ACC112 (cell line): ENCODE measurements at regions not wholly inside any gene's neighbourhood (a gene's known extent, or its start where the extent isn't known, plus 50 kb on each side); places are given as distances from the start of the nearest gene placed in this dataset.
"Not testable (repeated sequence)": the region's sequence is repeated elsewhere in the genome, so short reads cannot be mapped to it uniquely, and the experiment has no call there.

Experiments
- H2AFZ ChIP-seq: fragments of 200-600 bp; sonication (generic); one replicate; pipeline ENCODE4 v1.6.0; 2017; ENCODE audit warnings: antibody characterized with exemption, low read length; ENCODE audit not compliant: unreplicated experiment
- H3K27ac ChIP-seq: fragments of 200-600 bp; sonication (generic); 2 replicates; pipeline ENCODE4 v1.5.1; 2014; ENCODE audit warnings: low read depth, mild to moderate bottlenecking, antibody characterized with exemption, low read length, moderate library complexity
- H3K27me3 ChIP-seq: fragments of 200-600 bp; sonication (generic); 2 replicates; pipeline ENCODE4 v1.6.1; 2014; ENCODE audit warnings: mild to moderate bottlenecking, antibody characterized with exemption, low read length, moderate library complexity, mixed read lengths; ENCODE audit not compliant: insufficient read depth
- H3K36me3 ChIP-seq: fragments of 200-600 bp; sonication (generic); 2 replicates; pipeline ENCODE4 v1.6.1; 2016; ENCODE audit warnings: mild to moderate bottlenecking, antibody characterized with exemption, low read length, moderate library complexity, mixed read lengths; ENCODE audit not compliant: insufficient read depth
- H3K4me1 ChIP-seq: fragments of 200-600 bp; sonication (generic); one replicate; pipeline ENCODE4 v1.6.1; 2016; ENCODE audit warnings: low read length, mixed read lengths; ENCODE audit not compliant: insufficient read depth, unreplicated experiment, control insufficient read depth
- H3K4me3 ChIP-seq: fragments of 200-600 bp; sonication (generic); 2 replicates; pipeline ENCODE4 v1.5.1; 2014; ENCODE audit warnings: mild to moderate bottlenecking, low read depth, low read length
- H3K79me2 ChIP-seq: fragments of 200-600 bp; sonication (generic); one replicate; pipeline ENCODE4 v1.6.0; 2016; ENCODE audit warnings: low read length; ENCODE audit not compliant: control insufficient read depth, unreplicated experiment, insufficient read depth

- H3K4me3 ChIP-seq = no peak overlapping the region
- H3K4me1 ChIP-seq = no peaks in the 10 kb centered on the region
- H3K27me3 ChIP-seq = no peaks in the 10 kb centered on the region
- H3K27ac ChIP-seq = no peak overlapping the region
- no peaks in the 10 kb centered on the region for H3K79me2 ChIP-seq
- no peaks in the 10 kb centered on the region for H3K36me3 ChIP-seq
- no peak overlapping the region for H2AFZ ChIP-seq
Measured at GRCh38 chr4:175325230-175325629, 407.1 kb downstream of the ADAM29 start.

GRCh38 chr4:175326796-175327195 lies 408.6 kb downstream of the ADAM29 start:
- H2AFZ ChIP-seq = no peak overlapping the region

GRCh38 chr4:175330236-175330635 lies 412.1 kb downstream of the ADAM29 start:
- Histone ChIP-seq H2AFZ (no peak overlapping the region), H3K36me3 (no peaks in the 10 kb centered on the region), H3K4me3 (no peak overlapping the region), H3K27ac (peak overlapping the region; percentile 2; the same call in 1 of the 2 replicates), H3K79me2 (no peaks in the 10 kb centered on the region), H3K4me1 (peaks cover 7% of the 10 kb centered on the region), H3K27me3 (no peaks in the 10 kb centered on the region)

More at GRCh38 chr4:175326796-175327195, 408.6 kb downstream of the ADAM29 start:
- H3K36me3 ChIP-seq = no peaks in the 10 kb centered on the region
- no peaks in the 10 kb centered on the region for H3K27me3 ChIP-seq
- H3K27ac ChIP-seq = no peak overlapping the region
- no peaks in the 10 kb centered on the region for H3K79me2 ChIP-seq
- H3K4me1 ChIP-seq = peaks cover 7% of the 10 kb centered on the region
- no peak overlapping the region for H3K4me3 ChIP-seq

GRCh38 chr4:175330652-175331051 lies 412.5 kb downstream of the ADAM29 start:
- Histone ChIP-seq H3K27ac (peak overlapping the region; percentile 2; the same call in 1 of the 2 replicates), H2AFZ (no peak overlapping the region), H3K79me2 (no peaks in the 10 kb centered on the region), H3K36me3 (no peaks in the 10 kb centered on the region), H3K4me3 (no peak overlapping the region), H3K27me3 (no peaks in the 10 kb centered on the region), H3K4me1 (peaks cover 7% of the 10 kb centered on the region)

GRCh38 chr4:175335331-175335730 lies 417.2 kb downstream of the ADAM29 start:
- Histone ChIP-seq H2AFZ (no peak overlapping the region), H3K79me2 (no peaks in the 10 kb centered on the region), H3K36me3 (no peaks in the 10 kb centered on the region), H3K4me3 (no peak overlapping the region), H3K27ac (no peak overlapping the region), H3K4me1 (peaks cover 18% of the 10 kb centered on the region), H3K27me3 (no peaks in the 10 kb centered on the region)

GRCh38 chr4:175336570-175336969 lies 418.4 kb downstream of the ADAM29 start:
- H3K27me3 ChIP-seq, H2AFZ ChIP-seq, H3K79me2 ChIP-seq, H3K36me3 ChIP-seq, H3K4me3 ChIP-seq, H3K27ac ChIP-seq: not testable (repeated sequence)
- peaks cover 12% of the 10 kb centered on the region for H3K4me1 ChIP-seq

- Histone ChIP-seq H3K36me3 (no peaks in the 10 kb centered on the region), H3K4me3 (no peak overlapping the region), H3K4me1 (peaks cover 12% of the 10 kb centered on the region), H3K27ac (no peak overlapping the region), H3K27me3 (no peaks in the 10 kb centered on the region), H2AFZ (no peak overlapping the region), H3K79me2 (no peaks in the 10 kb centered on the region)
Measured at GRCh38 chr4:175339100-175339707, 421.0 kb downstream of the ADAM29 start.

- no peak overlapping the region for H2AFZ ChIP-seq
- H3K79me2 ChIP-seq = no peaks in the 10 kb centered on the region
- H3K4me3 ChIP-seq = no peak overlapping the region
- no peaks in the 10 kb centered on the region for H3K27me3 ChIP-seq
- no peaks in the 10 kb centered on the region for H3K36me3 ChIP-seq
- peaks cover 19% of the 10 kb centered on the region for H3K4me1 ChIP-seq
- no peak overlapping the region for H3K27ac ChIP-seq
Measured at GRCh38 chr4:175341203-175341755, 423.1 kb downstream of the ADAM29 start.

- Histone ChIP-seq H3K4me3 (no peak overlapping the region), H3K27ac (peak overlapping the region; percentile 24), H3K27me3 (no peaks in the 10 kb centered on the region), H3K36me3 (no peaks in the 10 kb centered on the region), H3K4me1 (peaks cover 12% of the 10 kb centered on the region), H2AFZ (no peak overlapping the region), H3K79me2 (no peaks in the 10 kb centered on the region)
Measured at GRCh38 chr4:175346376-175346775, 428.2 kb downstream of the ADAM29 start.

GRCh38 chr4:175350246-175350645 lies 432.1 kb downstream of the ADAM29 start:
- H3K4me3 ChIP-seq = no peak overlapping the region

GRCh38 chr4:175351473-175351872 lies 433.3 kb downstream of the ADAM29 start:
- Histone ChIP-seq H2AFZ (no peak overlapping the region), H3K36me3 (no peaks in the 10 kb centered on the region), H3K4me1 (peaks cover 3% of the 10 kb centered on the region), H3K27ac (no peak overlapping the region), H3K27me3 (no peaks in the 10 kb centered on the region), H3K79me2 (no peaks in the 10 kb centered on the region), H3K4me3 (no peak overlapping the region)

More at GRCh38 chr4:175350246-175350645, 432.1 kb downstream of the ADAM29 start:
- Histone ChIP-seq H2AFZ (no peak overlapping the region), H3K4me1 (peaks cover 12% of the 10 kb centered on the region), H3K27me3 (no peaks in the 10 kb centered on the region), H3K27ac (no peak overlapping the region), H3K79me2 (no peaks in the 10 kb centered on the region), H3K36me3 (no peaks in the 10 kb centered on the region)
